GM23248 (cell line): ENCODE measurements at regions not wholly inside any gene's neighbourhood (a gene's known extent, or its start where the extent isn't known, plus 50 kb on each side); places are given as distances from the start of the nearest gene placed in this dataset.

Experiments used
- DNase-seq: peaks from one replicate; pipeline ENCODE4 v3.0.0-alpha.2; 2015
- H2AFZ ChIP-seq: fragments of 200-600 bp; sonication (generic); 2 replicates; pipeline ENCODE4 v1.6.1; 2016; ENCODE audit warnings: antibody characterized with exemption
- H3F3A ChIP-seq: fragments of 200-600 bp; sonication (generic); 2 replicates; pipeline ENCODE4 v1.6.1; 2016; ENCODE audit warnings: mild to moderate bottlenecking, antibody characterized with exemption, mixed run types; ENCODE audit not compliant: insufficient read depth
- H3K27ac ChIP-seq: fragments of 200-600 bp; sonication (generic); 2 replicates; pipeline ENCODE4 v1.5.1; 2016; ENCODE audit warnings: mild to moderate bottlenecking
- H3K27me3 ChIP-seq: fragments of 200-600 bp; sonication (generic); replicated peaks from 2 replicates; pipeline ENCODE4 v1.6.1; 2016; ENCODE audit warnings: mild to moderate bottlenecking; ENCODE audit not compliant: insufficient read depth
- H3K36me3 ChIP-seq: fragments of 200-600 bp; sonication (generic); 2 replicates; pipeline ENCODE4 v1.6.1; 2016; ENCODE audit warnings: low read depth, mild to moderate bottlenecking
- H3K4me1 ChIP-seq: fragments of 200-600 bp; sonication (generic); 2 replicates; pipeline ENCODE4 v1.6.1; 2016; ENCODE audit warnings: mild to moderate bottlenecking; ENCODE audit not compliant: insufficient read depth
- H3K4me2 ChIP-seq: fragments of 200-600 bp; sonication (generic); one replicate; pipeline ENCODE4 v1.6.1; 2016; ENCODE audit warnings: mild to moderate bottlenecking; ENCODE audit not compliant: unreplicated experiment
- H3K4me3 ChIP-seq: fragments of 200-600 bp; sonication (generic); 2 replicates; pipeline ENCODE4 v1.5.1; 2016; ENCODE audit warnings: mild to moderate bottlenecking
- H3K79me2 ChIP-seq: fragments of 200-600 bp; sonication (generic); 2 replicates; pipeline ENCODE4 v1.6.1; 2016; ENCODE audit warnings: mild to moderate bottlenecking; ENCODE audit not compliant: insufficient read depth
- H3K9ac ChIP-seq: fragments of 200-600 bp; sonication (generic); 2 replicates; pipeline ENCODE4 v1.6.1; 2016; ENCODE audit warnings: mild to moderate bottlenecking
- H3K9me2 ChIP-seq: fragments of 200-600 bp; sonication (generic); 2 replicates; pipeline ENCODE4 v1.6.1; 2016; ENCODE audit warnings: mixed run types, mild to moderate bottlenecking, moderate library complexity; ENCODE audit not compliant: insufficient read depth
- H3K9me3 ChIP-seq: fragments of 200-600 bp; sonication (generic); one replicate; pipeline ENCODE4 v1.6.1; 2017; ENCODE audit warnings: low read depth
- H4K20me1 ChIP-seq: fragments of 200-600 bp; sonication (generic); 2 replicates; pipeline ENCODE4 v1.6.0; 2016; ENCODE audit not compliant: insufficient read depth
- EZH2 ChIP-seq: fragments of 200-600 bp; sonication (generic); IDR thresholded peaks from 2 replicates; pipeline ENCODE4 v1.6.1; 2018; ENCODE audit warnings: antibody characterized with exemption, mild to moderate bottlenecking; ENCODE audit not compliant: insufficient read depth, poor library complexity, severe bottlenecking
- EZH2phosphoT487 ChIP-seq: fragments of 200-600 bp; sonication (generic); IDR thresholded peaks from 2 replicates; pipeline ENCODE4 v1.6.1; 2018; ENCODE audit warnings: antibody characterized with exemption, moderate library complexity, mild to moderate bottlenecking, low read depth; ENCODE audit not compliant: insufficient read depth
- WGBS, 2 experiments: methylation state at CpG; one replicate each; pipeline ENCODE4 v1.1.6; 2015 to 2017; ENCODE audit warnings: low lambda C conversion rate in 2 of 2, low coverage in 1 of 2; ENCODE audit errors: missing lambda C conversion rate in 2 of 2; 5-methylcytosine and 5-hydroxymethylcytosine counted together
- in situ Hi-C: fragments of 300-500 bp; cut with MboI; formaldehyde crosslinking; loops from 2 replicates; pipeline ENCODE4 v1.15.0; 2020

DNA sequence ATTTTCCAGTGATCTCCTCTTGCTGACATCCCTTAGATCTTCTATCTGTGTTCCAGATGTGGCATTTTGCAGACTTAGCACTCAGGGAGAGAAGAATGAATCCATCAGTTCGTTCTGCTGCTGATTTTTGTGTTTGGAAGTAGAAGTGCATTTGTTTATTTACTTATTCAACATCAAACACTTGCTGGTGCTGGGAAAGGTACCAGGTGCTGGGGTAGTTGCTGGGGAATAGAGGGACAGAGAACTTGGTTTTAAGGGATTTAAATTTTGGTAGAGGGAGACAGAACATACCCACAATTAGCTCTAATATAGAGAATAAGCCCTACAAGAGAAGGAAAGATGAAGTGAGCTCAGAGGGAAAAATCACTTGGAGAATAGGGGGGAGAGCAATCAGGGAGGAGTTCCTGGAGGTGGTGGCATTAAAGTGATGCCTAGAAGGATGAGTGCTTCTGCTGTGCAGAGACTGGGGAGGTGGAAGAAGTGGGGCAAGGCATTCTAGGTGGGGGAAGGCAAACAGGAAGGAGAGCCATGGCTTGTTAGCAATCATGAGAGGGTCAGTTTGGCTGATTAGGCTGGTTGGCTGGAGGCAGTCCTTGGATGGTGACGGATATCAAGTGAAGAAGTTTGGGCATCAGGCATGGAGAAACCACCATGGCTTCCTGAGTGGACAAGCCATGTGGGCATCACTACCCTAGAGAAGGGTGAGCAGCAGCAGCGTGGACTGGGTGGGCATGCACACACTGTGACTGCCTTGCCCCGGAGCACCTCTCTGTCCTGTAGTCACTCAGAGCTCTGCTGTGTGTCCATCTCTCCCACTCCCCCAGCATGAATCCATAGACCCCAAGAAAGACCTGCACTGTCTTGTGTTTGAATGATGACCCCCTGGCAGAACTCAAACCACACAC, 197.3 kb downstream of the OPA1 start:
- no peak for TF ChIP-seq EZH2phosphoT487
- no peak for TF ChIP-seq EZH2
- H3K36me3 ChIP-seq = no peaks in the 10 kb centered on the region
- no peaks in the 10 kb centered on the region for H3K9me3 ChIP-seq
- no peaks in the 10 kb centered on the region for H3K9me2 ChIP-seq
- in situ Hi-C loops = loop anchor here (25.0 kb wide), 1 partner anchor 372 kb away; no protein-coding TSS in a partner anchor
- DNase-seq = no peak
- H4K20me1 ChIP-seq = no peaks in the 10 kb centered on the region
- no peak overlapping the region for H3K4me3 ChIP-seq
- peaks cover 55% of the 10 kb centered on the region for H3K27me3 ChIP-seq
- no peaks in the 10 kb centered on the region for H3F3A ChIP-seq
- H3K4me2 ChIP-seq = no peak overlapping the region
- H3K9ac ChIP-seq = no peak overlapping the region
- WGBS, 2 experiments = 81 to 83% methylated on average over 4 of the region's 4 CpGs
- H3K27ac ChIP-seq = no peak overlapping the region
- no peak overlapping the region for H2AFZ ChIP-seq
- H3K4me1 ChIP-seq = no peaks in the 10 kb centered on the region
- no peaks in the 10 kb centered on the region for H3K79me2 ChIP-seq

DNA sequence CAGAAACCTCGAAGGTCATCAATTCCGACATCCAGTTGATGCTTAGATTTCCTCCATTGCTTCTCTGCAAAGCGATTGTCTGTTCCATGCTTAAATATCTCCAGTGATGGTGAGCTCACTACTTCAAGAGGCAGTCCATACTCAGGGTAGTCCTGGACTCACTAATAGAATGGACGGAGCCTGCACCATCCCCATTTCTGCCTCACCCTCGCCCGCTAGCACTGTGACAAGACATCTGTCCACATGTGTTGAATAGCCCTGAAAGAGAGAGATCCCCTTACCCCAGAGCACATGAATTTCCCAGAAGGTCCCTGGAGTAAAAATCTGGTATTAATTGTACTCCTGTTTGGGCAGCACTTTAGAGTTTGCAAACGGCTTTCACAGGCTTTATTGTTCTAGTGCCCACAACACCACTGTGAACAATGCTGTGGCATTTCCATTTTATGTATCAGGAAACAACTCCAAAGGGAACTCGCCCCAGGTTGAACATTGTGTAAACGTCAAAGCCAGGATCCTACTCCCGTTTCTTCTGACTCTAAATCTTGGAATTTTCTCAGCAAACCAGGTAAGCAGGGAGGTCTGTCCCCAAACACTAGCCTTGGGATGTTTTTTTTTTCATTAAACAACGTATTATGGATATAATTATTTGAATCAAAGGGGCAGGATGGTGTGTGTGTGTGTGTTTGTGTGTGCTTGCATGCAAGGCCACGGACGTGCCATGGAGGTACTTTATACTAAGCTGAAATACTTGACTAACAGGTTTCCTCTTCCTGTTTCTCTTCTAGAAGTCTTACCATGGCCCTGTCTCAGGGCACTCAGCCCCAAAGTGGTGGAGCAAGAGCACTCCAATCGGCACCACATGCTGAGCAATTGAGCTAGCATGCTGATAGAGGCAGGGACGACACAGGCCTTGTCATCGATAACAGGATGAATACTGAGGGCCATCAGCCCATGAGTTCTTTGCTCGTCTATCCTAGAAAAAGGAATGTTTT, 198.3 kb downstream of the OPA1 start:
- in situ Hi-C loops = loop anchor here (25.0 kb wide), 1 partner anchor 371 kb away; no protein-coding TSS in a partner anchor
- TF ChIP-seq EZH2 = no peak
- TF ChIP-seq EZH2phosphoT487 = no peak
- no peaks in the 10 kb centered on the region for H3K9me2 ChIP-seq
- H4K20me1 ChIP-seq = no peaks in the 10 kb centered on the region
- no peaks in the 10 kb centered on the region for H3K36me3 ChIP-seq
- peaks cover 62% of the 10 kb centered on the region for H3K27me3 ChIP-seq
- H3K27ac ChIP-seq = no peak overlapping the region
- no peaks in the 10 kb centered on the region for H3K4me1 ChIP-seq
- no peaks in the 10 kb centered on the region for H3K79me2 ChIP-seq
- 65 to 71% methylated on average over 17 of the region's 17 CpGs for WGBS, 2 experiments
- H3F3A ChIP-seq = no peaks in the 10 kb centered on the region
- no peak overlapping the region for H3K9ac ChIP-seq
- no peak overlapping the region for H3K4me2 ChIP-seq
- no peaks in the 10 kb centered on the region for H3K9me3 ChIP-seq
- DNase-seq = no peak
- H2AFZ ChIP-seq = no peak overlapping the region
- H3K4me3 ChIP-seq = no peak overlapping the region

DNA sequence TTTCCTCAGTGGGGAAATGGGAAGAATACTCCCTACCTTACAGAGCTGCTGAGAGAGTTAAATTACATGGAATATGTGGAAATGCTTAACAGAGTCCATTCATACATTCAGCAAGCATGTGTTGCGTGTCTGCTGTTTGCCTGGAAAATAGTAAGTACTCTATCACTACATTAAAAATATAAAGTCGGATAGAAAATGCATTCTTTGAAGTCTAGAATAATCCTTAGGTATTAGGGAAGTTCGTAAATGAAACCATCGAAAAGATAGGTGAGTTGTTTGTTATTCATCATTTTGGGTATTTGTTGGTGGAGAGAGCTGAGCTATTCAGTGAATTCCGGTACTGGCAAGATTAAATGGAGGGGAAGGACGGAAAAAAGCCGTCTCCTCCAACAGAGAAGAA, 200.1 kb downstream of the OPA1 start:
- in situ Hi-C loops = loop anchor here (25.0 kb wide), 1 partner anchor 369 kb away; no protein-coding TSS in a partner anchor
- Histone ChIP-seq H3K4me1 (no peaks in the 10 kb centered on the region), H3F3A (no peaks in the 10 kb centered on the region), H3K9ac (no peak overlapping the region), H3K36me3 (no peaks in the 10 kb centered on the region), H3K79me2 (no peaks in the 10 kb centered on the region), H3K9me2 (no peaks in the 10 kb centered on the region), H4K20me1 (no peaks in the 10 kb centered on the region), H3K4me2 (no peak overlapping the region), H2AFZ (no peak overlapping the region), H3K27ac (no peak overlapping the region), H3K9me3 (no peaks in the 10 kb centered on the region), H3K27me3 (peaks cover 73% of the 10 kb centered on the region), H3K4me3 (no peak overlapping the region)
- TF ChIP-seq EZH2 = no peak
- WGBS, 2 experiments = 75 to 79% methylated on average over 7 of the region's 7 CpGs
- no peak for DNase-seq
